22Rv1 (cell line): ENCODE measurements at regions not wholly inside any gene's neighbourhood (a gene's known extent, or its start where the extent isn't known, plus 50 kb on each side); places are given as distances from the start of the nearest gene placed in this dataset.

ENCODE experiments used
- CTCF ChIP-seq: fragments of 450-650 bp; IDR thresholded peaks from 2 replicates; pipeline ENCODE4 v1.5.1; 2017; ENCODE audit warnings: mild to moderate bottlenecking
- ZFX ChIP-seq: fragments of 450-650 bp; IDR thresholded peaks from 2 replicates; pipeline ENCODE4 v1.6.1; 2017; ENCODE audit warnings: antibody characterized with exemption, borderline replicate concordance

- TF ChIP-seq CTCF: no peak
- no peak for TF ChIP-seq ZFX
Measured at GRCh38 chr7:27303026-27303425, 60.4 kb downstream of the EVX1 start.
